HL-60 (cell line): ENCODE measurements at regions not wholly inside any gene's neighbourhood (a gene's known extent, or its start where the extent isn't known, plus 50 kb on each side); places are given as distances from the start of the nearest gene placed in this dataset.
A peak's percentile ranks its signal among the peaks of the same experiment; 100 is the strongest.

ENCODE experiments used
- DNase-seq, 2 experiments: peaks; one replicate each; pipeline ENCODE4 v3.0.0-alpha.2; 2010 to 2020; ENCODE audit warnings: low read depth in 1 of 2, low spot score in 1 of 2
- H3K27ac ChIP-seq: fragments of 250-450 bp; sonication (Bioruptor Pico); replicated peaks from 2 replicates; pipeline ENCODE4 v1.5.1; 2020; ENCODE audit warnings: mild to moderate bottlenecking, moderate library complexity
- H3K27me3 ChIP-seq: fragments of 250-450 bp; sonication (Bioruptor Pico); 2 replicates; pipeline ENCODE4 v1.5.1; 2021; ENCODE audit warnings: mild to moderate bottlenecking, moderate library complexity; ENCODE audit not compliant: insufficient read depth, poor library complexity, severe bottlenecking
- H3K4me3 ChIP-seq: replicated peaks from 2 replicates; pipeline ENCODE4 v1.5.1; 2011; ENCODE audit warnings: mild to moderate bottlenecking, control low read depth, low read length; ENCODE audit not compliant: insufficient read depth
- CTCF ChIP-seq: IDR thresholded peaks from one replicate; pipeline ENCODE4 v1.5.1; 2011; ENCODE audit warnings: low read length, control low read depth, inconsistent platforms; ENCODE audit not compliant: insufficient read depth
- GABPA ChIP-seq: IDR thresholded peaks from 2 replicates; pipeline ENCODE4 v1.6.1; 2012; ENCODE audit warnings: low read depth
- POLR2AphosphoS5 ChIP-seq: IDR thresholded peaks from 2 replicates; pipeline ENCODE4 v1.6.1; 2012; ENCODE audit warnings: low read depth
- REST ChIP-seq: IDR thresholded peaks from 2 replicates; pipeline ENCODE4 v1.6.1; 2012; ENCODE audit warnings: low read depth; ENCODE audit not compliant: insufficient replicate concordance
- SPI1 ChIP-seq: IDR thresholded peaks from 2 replicates; pipeline ENCODE4 v1.6.1; 2012; ENCODE audit warnings: low read depth, mild to moderate bottlenecking, borderline replicate concordance

- DNase-seq, result no peak
- TF ChIP-seq GABPA (no peak), POLR2AphosphoS5 (no peak), CTCF (no peak), SPI1 (no peak), REST (no peak)
- Histone ChIP-seq H3K27me3 (no peaks in the 10 kb centered on the region), H3K27ac (no peak overlapping the region), H3K4me3 (no peak overlapping the region)
These were observed 113.7 kb downstream of the GATA6 start for GRCh38 chr18:22283116-22283395.

- Histone ChIP-seq H3K27ac (no peak overlapping the region), H3K27me3 (no peaks in the 10 kb centered on the region), H3K4me3 (no peak overlapping the region)
- TF ChIP-seq CTCF (no peak), REST (no peak), POLR2AphosphoS5 (no peak), SPI1 (no peak), GABPA (no peak)
- DNase-seq, result peak in 1 of 2 experiments; percentile 35
These were observed 113.1 kb downstream of the GATA6 start for GRCh38 chr18:22282311-22283115.

DNA sequence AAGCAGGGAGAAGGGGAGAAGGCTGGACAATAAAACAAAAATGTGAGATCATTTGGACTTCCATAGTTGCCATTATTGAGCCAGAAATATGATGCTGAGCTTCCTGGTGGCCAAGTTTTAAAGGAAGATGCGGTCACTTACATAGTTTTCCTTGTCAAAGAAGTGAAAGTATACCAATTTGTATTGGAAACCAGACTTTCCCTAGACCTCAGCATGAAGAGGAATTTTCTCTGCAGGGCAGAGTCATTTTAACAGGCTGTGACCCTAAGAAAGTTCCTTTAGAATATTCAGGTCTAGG lies 111.0 kb downstream of the GATA6 start:
- no peak for TF ChIP-seq SPI1
- no peak for TF ChIP-seq CTCF
- no peak for TF ChIP-seq POLR2AphosphoS5
- no peak for TF ChIP-seq GABPA
- no peak for TF ChIP-seq REST
- Histone ChIP-seq H3K27me3 (no peaks in the 10 kb centered on the region), H3K27ac (no peak overlapping the region), H3K4me3 (no peak overlapping the region)
- no peak for DNase-seq
